ENCODE measurements at regions not wholly inside any gene's neighbourhood (a gene's known extent, or its start where the extent isn't known, plus 50 kb on each side); places are given as distances from the start of the nearest gene placed in this dataset.
"Not testable (repeated sequence)": the region's sequence is repeated elsewhere in the genome, so short reads cannot be mapped to it uniquely, and the experiment has no call there.

GRCh38 chr15:20250206-20250605 lies 291.4 kb downstream of the GOLGA6L6 start:
- TF ChIP-seq CTCF, POLR2A, EP300 (IDR thresholded peaks at IDR 0.05): not testable (repeated sequence)
